ENCODE measurements at regions not wholly inside any gene's neighbourhood (a gene's known extent, or its start where the extent isn't known, plus 50 kb on each side); places are given as distances from the start of the nearest gene placed in this dataset.
"Not testable (repeated sequence)": the region's sequence is repeated elsewhere in the genome, so short reads cannot be mapped to it uniquely, and the experiment has no call there.

DNA sequence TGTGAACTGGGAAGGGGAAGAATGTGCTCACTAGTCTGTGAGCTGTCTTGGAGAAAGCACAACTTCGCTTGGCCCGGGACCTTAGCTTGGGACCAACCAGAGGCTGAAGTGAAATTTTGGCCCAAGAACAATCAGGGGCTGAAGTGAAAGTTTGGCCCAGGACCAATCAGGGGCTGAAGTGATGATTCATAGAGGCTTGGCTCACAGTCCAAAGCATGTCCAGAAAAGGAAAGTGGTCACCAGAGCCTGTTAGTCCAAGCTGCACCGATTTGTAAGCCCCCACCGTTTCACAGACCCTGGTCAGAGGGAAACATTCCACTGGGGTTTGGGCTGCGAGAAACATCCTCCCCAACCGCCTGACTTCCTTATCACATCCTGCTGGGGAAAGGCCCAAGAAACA lies 763.3 kb downstream of the SPATA31A7 start:
- DNase-seq (ENCODE audit: low read depth, low spot score); in situ Hi-C loops (cut with HindIII; ENCODE audit: low pct_unique_long_range_greater_than_20kb, low sequenced_read_pairs): not testable (repeated sequence)

DNA sequence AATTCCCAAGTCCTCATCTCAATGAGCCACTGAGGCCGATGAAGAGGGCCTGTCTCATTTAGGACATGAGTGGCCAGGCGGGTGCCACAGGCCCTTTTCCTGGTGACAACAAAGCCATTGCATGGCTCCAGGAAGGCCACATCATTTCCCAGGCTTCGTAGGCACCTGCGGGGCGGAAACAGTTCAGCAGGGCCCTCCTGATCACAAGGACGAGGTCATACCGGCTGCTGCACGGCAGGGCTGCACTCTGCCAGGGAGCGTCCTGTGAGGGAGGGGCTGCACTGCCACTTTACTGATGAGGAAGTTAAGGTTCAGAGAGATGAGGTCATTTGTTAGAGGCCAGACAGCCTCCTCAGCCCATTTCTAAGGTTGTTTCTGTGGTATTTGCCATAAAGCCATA lies 781.8 kb downstream of the SPATA31A7 start:
- DNase-seq (ENCODE audit: low read depth, low spot score); in situ Hi-C loops (cut with HindIII; ENCODE audit: low pct_unique_long_range_greater_than_20kb, low sequenced_read_pairs): not testable (repeated sequence)

DNA sequence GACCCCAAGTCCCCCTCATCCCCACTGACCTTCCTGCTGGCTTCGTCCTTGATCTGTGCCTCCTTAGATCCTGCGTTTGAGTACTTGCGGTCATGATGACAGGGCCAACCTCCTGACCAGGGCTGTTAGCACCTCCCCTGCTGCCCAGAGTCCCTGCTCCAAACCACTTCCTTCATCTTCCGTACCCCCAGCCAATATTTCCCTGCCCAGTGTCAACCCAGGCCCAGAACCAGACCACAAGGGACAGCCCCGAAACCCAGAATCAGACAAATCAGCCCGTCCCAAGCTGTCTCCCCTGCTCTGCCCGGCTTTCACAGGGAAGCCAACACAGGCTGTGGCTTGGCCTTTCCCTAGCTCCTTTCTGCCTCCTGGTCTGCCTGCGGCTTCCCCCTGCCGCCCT lies 784.7 kb downstream of the SPATA31A7 start:
- in situ Hi-C loops (cut with HindIII; ENCODE audit: low pct_unique_long_range_greater_than_20kb, low sequenced_read_pairs) = not testable (repeated sequence)
- DNase-seq (ENCODE audit: low read depth, low spot score) = peak; percentile 74

DNA sequence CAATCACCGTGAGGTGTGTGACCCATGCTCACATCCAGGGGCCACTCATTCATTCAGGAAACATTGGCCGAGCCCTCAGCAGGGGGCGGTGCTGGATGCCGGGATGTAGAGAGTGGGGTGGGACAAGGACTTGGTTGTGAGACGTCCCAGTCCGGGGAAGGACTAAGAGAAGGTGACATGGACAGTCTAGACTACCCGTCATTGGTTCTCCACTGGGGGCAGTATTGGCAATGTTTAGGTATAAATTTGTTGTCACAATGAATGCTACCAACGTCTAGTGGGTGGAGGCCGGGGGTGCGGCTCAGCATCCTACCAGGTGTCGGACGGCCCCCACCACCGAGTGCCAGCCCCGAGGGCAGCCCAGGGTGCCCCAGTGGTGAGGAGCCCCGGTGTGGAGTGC lies 786.5 kb downstream of the SPATA31A7 start:
- DNase-seq (ENCODE audit: low read depth, low spot score); in situ Hi-C loops (cut with HindIII; ENCODE audit: low pct_unique_long_range_greater_than_20kb, low sequenced_read_pairs): not testable (repeated sequence)

DNA sequence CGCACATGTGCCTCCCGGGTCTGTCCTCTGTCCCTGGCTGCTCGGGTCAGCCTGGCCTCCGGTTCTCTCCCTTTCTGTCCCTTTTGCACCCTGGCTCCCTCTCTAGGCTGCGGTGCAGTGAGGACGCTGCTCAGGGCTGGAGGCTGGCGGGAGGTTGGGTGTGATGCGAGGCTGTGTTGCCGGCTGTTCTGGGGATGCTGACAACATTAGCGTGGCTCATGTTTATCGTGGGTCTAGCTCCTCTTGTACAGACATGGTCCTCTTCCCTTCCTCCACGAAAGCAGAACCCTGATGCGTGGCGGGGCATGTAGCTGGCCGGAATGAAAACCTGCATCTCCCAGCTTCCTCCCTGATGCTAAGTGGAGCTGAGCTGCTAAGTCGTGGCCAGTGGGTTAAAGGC lies 792.9 kb downstream of the SPATA31A7 start:
- DNase-seq (ENCODE audit: low read depth, low spot score); in situ Hi-C loops (cut with HindIII; ENCODE audit: low pct_unique_long_range_greater_than_20kb, low sequenced_read_pairs): not testable (repeated sequence)

DNA sequence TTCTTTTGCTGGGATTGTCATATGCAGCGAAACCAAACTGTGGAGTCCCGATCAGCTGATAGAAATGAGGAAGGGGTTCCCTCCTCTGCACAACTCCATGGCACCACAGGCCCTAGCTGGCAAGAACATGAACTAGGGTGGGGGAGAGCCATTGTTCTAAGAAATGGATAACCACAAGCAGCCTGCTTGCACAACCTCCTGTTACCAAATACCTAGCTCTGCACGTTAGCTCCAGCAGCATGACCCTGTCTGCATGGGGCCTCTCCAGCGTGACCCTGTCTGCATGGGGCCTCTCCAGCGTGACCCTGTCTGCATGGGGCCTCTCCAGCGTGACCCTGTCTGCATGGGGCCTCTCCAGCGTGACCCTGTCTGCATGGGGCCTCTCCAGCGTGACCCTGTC lies 793.6 kb downstream of the SPATA31A7 start:
- in situ Hi-C loops (cut with HindIII; ENCODE audit: low pct_unique_long_range_greater_than_20kb, low sequenced_read_pairs); DNase-seq (ENCODE audit: low read depth, low spot score): not testable (repeated sequence)

DNA sequence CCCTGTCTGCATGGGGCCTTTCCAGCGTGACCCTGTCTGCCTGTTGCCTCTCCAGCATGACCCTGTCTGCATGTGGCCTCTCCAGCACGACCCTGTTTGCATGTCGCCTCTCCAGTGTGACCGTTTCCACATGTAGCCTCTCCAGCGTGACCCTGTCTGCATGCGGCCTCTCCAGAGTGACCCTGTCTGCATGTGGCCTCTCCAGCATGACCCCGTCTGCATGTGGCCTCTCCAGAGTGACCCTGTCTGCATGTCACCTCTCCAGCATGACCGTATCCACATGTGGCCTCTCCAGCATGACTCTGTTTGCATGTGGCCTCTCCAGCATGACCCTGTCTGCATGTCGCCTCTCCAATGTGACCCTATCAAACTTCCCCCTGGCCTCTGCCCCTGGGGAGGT lies 794.1 kb downstream of the SPATA31A7 start:
- in situ Hi-C loops (cut with HindIII; ENCODE audit: low pct_unique_long_range_greater_than_20kb, low sequenced_read_pairs); DNase-seq (ENCODE audit: low read depth, low spot score): not testable (repeated sequence)

DNA sequence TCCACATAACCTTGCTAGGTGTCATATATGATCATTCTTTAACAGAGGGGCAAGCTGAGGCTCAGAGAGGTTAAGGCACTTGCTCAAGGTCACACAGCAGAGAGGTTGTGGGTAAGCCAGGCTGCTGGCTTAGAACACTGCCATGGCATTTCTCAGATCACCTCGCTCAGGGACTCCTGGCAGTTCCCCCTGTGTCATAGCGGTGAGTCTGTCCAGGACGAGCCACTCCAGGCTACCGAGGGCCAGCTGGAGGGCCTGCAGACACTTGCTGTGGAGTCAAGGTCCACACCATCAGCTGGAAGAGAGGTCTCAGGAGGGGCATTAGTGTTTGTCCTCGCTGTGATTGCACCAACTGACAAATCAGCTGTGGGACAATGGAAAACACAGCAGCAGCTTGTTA lies 794.7 kb downstream of the SPATA31A7 start:
- in situ Hi-C loops (cut with HindIII; ENCODE audit: low pct_unique_long_range_greater_than_20kb, low sequenced_read_pairs); DNase-seq (ENCODE audit: low read depth, low spot score): not testable (repeated sequence)

DNA sequence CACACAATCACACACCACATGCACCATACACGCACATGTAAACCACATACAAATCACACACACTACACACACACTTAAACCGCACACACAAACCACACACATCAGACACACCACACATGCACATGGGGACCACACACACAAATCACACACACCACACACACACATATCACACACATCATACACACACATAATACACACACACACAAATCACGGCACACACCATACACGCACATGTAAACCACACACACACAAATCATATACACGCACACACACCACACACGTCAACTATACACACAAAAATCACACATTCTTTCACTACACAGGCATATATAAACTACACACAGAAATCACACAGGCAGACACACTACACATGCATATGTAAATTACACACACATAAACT lies 802.3 kb downstream of the SPATA31A7 start:
- DNase-seq (ENCODE audit: low read depth, low spot score); in situ Hi-C loops (cut with HindIII; ENCODE audit: low pct_unique_long_range_greater_than_20kb, low sequenced_read_pairs): not testable (repeated sequence)

DNA sequence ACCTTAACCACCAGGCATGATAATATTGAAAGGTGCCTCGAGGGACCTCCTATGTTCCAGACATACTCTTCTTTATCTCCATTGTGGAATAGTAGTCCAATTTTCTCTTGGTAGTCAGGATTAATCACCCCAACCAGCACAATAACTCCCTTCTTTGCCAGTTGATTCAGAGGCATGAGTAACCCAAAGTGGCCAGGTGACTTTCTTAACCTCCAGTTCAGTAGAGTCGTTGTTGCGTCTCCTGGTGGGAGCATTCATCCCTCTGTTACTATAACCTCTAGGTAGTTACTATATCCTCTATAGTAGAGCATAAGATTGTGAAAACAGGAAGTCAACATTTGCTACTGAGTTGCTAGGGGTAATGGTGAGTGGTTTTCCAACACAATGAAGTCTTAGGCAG lies 842.6 kb downstream of the SPATA31A7 start:
- in situ Hi-C loops (cut with HindIII; ENCODE audit: low pct_unique_long_range_greater_than_20kb, low sequenced_read_pairs); DNase-seq (ENCODE audit: low read depth, low spot score): not testable (repeated sequence)

DNA sequence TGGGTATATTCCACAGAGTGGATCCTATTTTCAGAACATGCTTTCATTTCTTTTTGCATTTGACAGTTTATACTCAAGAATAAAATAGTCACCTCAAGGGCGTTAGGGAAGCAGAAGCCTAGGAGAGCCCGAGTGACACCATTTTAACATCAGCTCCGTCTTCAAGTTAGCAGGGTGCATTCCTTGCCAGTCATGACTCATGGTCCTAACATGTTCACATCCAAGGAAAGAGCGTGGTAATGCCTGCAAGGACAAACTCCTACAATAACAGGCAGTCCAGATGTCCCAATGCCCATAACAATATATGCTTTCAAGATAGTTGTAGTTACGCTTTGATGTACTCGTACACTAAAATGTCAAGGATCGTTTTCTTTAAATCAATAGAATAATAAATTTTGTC lies 848.4 kb downstream of the SPATA31A7 start:
- in situ Hi-C loops (cut with HindIII; ENCODE audit: low pct_unique_long_range_greater_than_20kb, low sequenced_read_pairs); DNase-seq (ENCODE audit: low read depth, low spot score): not testable (repeated sequence)

DNA sequence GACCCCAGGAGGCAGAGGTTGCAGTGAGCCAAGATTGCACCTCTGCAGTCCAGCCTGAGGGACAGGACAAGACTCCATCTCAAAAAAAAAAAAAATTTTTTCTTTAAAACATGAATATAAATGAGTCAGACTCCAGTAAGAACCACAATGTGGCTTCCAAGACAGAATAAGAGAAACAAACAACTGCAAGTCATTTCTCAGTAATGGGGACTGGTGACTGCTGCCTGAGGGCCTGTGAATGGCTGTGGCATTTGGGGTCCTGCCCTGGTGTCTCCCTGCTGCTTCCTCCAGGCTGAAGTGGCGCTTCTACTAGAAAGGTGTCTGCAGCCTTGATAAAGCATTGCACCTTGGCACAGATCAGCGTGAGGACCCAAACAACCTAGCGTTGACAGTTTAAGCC lies 868.3 kb downstream of the SPATA31A7 start:
- in situ Hi-C loops (cut with HindIII; ENCODE audit: low pct_unique_long_range_greater_than_20kb, low sequenced_read_pairs); DNase-seq (ENCODE audit: low read depth, low spot score): not testable (repeated sequence)

DNA sequence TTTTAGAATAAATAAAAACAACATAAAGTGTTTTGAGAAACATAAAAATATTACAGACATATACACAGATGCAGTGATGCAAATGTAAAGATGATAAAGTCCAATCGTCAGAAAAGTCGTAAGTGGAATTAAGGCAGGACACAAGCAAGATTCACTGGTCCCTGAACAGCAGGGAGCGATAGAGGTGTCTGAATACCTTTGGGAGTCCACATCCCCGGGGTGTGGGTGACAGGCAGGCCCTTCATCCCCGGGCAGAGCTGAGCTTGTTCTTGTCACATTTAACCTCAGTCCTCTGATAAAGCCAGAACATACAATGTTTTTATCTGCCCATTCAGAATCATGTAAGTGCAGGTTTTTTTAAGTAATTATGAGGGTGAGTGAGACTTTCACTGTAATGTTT lies 881.2 kb downstream of the SPATA31A7 start:
- in situ Hi-C loops (cut with HindIII; ENCODE audit: low pct_unique_long_range_greater_than_20kb, low sequenced_read_pairs); DNase-seq (ENCODE audit: low read depth, low spot score): not testable (repeated sequence)

DNA sequence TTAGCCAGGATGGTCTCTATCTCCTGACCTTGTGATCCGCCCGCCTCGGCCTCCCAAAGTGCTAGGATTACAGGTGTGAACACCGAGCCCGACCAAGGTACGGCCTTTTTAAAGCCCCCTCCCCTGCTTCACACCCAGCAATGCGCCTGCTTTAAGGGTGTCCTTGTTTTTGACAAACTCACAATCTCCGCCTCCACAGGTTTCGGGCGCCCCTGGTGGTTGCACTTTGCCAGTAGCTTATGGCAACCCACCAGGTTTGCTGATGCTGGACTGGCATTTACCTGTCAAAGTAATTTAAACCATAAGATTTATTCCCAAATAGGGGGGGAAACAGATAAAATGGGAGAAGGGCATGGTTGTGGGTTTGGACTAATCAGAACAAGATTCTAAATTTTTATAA lies 883.6 kb downstream of the SPATA31A7 start:
- DNase-seq (ENCODE audit: low read depth, low spot score); in situ Hi-C loops (cut with HindIII; ENCODE audit: low pct_unique_long_range_greater_than_20kb, low sequenced_read_pairs): not testable (repeated sequence)

DNA sequence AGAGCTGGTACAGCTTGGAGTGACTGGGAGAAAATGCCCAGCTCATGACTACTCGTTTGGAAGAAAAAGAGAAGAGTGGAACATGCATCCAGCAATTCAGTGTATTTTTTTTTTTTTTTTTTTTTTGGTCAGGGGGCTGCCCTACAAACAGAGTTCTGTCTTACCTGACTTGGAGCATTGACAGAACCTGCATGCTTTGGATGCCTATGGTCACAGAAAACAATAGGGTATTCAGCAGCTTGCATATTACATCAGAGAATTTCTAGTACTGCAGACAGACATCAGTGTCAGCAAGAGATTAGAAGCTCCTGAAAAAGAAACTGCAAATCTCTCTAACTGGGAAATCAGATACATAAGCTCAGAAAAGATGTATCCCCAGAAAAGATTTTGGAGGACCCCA lies 894.4 kb downstream of the SPATA31A7 start:
- in situ Hi-C loops (cut with HindIII; ENCODE audit: low pct_unique_long_range_greater_than_20kb, low sequenced_read_pairs); DNase-seq (ENCODE audit: low read depth, low spot score): not testable (repeated sequence)

DNA sequence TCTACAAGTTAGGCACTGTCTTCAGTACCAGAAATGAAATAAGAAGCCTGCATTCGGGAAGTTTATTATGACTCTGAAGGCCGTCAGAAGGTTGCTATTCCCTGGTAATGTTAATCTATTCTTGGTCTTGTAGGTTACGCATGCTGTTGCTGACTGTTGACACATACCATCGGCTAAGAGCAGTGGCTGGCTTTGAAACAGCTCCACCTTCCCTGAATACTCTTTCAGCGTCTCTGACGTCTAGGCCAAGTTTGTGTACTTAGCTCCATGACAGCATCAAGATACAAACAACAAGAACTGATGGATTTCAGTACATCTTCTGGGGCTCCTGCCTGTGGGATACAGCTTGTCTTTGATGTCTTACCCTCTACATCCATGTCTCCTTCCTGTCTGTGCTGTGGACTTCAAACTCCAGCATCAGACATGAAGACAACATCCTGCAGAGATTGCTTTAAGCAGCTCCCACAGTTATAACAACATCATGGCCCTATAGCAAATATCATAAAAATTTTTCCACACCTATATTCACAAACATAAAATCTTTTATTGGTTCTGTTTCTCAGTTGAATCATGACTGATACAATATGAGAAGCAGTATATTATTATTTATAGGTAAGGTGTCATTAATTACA lies 906.0 kb downstream of the SPATA31A7 start:
- in situ Hi-C loops (cut with HindIII; ENCODE audit: low pct_unique_long_range_greater_than_20kb, low sequenced_read_pairs); DNase-seq (ENCODE audit: low read depth, low spot score): not testable (repeated sequence)

DNA sequence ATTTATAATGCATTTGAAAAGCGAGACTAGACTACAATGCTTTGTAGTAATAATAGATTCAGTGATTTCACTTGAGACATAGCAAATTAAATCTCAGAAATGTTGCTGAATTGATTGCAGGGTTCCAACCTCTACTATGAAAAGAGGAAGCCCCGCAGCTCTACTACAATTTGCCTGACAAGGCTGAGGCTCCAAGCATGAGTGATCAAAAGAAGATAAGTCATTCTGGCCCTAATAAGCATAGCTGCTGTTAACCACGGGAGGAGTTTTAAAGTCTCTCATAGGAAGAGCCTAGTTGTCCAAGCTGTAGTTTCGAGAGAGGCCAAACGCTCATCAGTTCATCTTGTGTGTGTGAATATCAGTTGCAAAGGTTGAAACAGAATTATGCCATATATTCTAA lies 920.6 kb downstream of the SPATA31A7 start:
- in situ Hi-C loops (cut with HindIII; ENCODE audit: low pct_unique_long_range_greater_than_20kb, low sequenced_read_pairs); DNase-seq (ENCODE audit: low read depth, low spot score): not testable (repeated sequence)

DNA sequence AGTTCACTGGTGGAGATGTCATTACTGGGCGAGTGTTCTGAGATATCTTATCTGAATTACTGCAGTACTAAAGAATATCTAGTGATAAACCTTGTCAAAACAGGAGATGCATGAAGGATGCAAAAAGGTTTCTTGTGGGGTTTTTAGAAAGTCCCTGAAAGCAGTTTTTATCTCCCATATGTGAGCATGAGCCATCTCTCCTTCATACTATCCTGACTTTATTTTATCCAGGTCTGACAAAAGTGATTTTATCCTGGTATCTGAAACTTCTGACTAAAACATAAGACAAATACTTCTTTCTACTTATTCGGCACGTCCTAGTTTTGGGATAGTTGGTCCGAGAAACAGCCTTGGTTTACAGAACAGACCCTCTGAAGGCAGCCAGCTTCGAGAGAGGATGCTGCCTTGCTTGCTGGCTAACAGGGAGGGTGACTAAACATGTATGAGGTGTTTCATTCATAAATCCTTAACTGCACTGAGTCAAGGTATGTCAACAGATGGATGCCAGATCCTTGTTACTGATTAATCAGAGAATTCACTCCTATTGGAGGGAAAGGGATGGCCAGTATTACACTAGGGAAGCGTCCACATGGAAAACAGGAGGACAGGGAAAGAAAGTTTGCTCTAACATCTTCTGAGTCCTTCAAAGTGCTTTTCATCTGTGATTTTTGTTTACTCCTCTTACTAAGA lies 927.3 kb downstream of the SPATA31A7 start:
- DNase-seq (ENCODE audit: low read depth, low spot score) = not testable (repeated sequence)

DNA sequence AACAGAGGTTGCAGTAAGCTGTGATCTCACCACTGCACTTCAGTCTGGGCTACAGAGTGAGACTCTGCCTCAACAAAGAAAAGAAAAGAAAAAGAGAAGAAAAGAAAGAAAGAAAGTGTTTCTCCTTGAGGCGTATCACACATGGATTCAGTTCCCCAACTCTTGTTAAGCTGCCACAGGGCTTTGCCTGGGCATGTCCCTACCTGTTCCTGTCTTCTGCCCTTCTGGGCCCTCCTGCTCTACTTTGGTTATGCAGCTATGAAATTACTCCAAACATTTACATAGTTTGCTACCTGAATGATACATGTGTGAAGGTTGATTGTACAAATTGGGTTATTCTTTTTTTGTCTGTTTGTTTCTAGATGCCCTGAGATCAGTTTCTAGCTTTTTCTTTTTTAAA lies 929.8 kb downstream of the SPATA31A7 start:
- in situ Hi-C loops (cut with HindIII; ENCODE audit: low pct_unique_long_range_greater_than_20kb, low sequenced_read_pairs); DNase-seq (ENCODE audit: low read depth, low spot score): not testable (repeated sequence)

More for the DNA sequence above, 927.3 kb downstream of the SPATA31A7 start:
- in situ Hi-C loops (cut with HindIII; ENCODE audit: low pct_unique_long_range_greater_than_20kb, low sequenced_read_pairs) = not testable (repeated sequence)
